Natural killer cell (primary cell): ENCODE measurements at regions not wholly inside any gene's neighbourhood (a gene's known extent, or its start where the extent isn't known, plus 50 kb on each side); places are given as distances from the start of the nearest gene placed in this dataset.
"Not testable (repeated sequence)": the region's sequence is repeated elsewhere in the genome, so short reads cannot be mapped to it uniquely, and the experiment has no call there.

Source experiments
- ATAC-seq, 3 donors: fragments of 150-1000 bp in 2 of 3; fragments of 200-7000 bp in 1 of 3; cut with Tn5 transposase; 1 replicate in 1 of 3; 2 replicates in 2 of 3; pipeline ENCODE4 v1.10.0; 2021; ENCODE audit warnings: mild to moderate bottlenecking in 2 of 3, moderate library complexity in 2 of 3
- DNase-seq, 2 donors: peaks; one replicate each; pipeline versions ENCODE4 v3.0.0 to v3.0.0-alpha.2; 2013 to 2021; ENCODE audit warnings: mixed read lengths in 1 of 2
- H3K27ac ChIP-seq: one replicate; pipeline ENCODE4 v1.5.1; 2013; ENCODE audit warnings: mild to moderate bottlenecking, low read length
- H3K27me3 ChIP-seq: one replicate; pipeline ENCODE4 v1.6.1; 2013; ENCODE audit warnings: low read length; ENCODE audit not compliant: control insufficient read depth, insufficient read depth
- H3K36me3 ChIP-seq: one replicate; pipeline ENCODE4 v1.6.1; 2013; ENCODE audit warnings: low read length; ENCODE audit not compliant: control insufficient read depth, insufficient read depth
- H3K4me1 ChIP-seq: one replicate; pipeline ENCODE4 v1.6.1; 2013; ENCODE audit warnings: low read length; ENCODE audit not compliant: control insufficient read depth, insufficient read depth
- H3K4me3 ChIP-seq: one replicate; pipeline ENCODE4 v1.5.1; 2013; ENCODE audit warnings: low read length
- H3K9me3 ChIP-seq: one replicate; pipeline ENCODE4 v1.6.1; 2013; ENCODE audit warnings: low read length; ENCODE audit not compliant: control insufficient read depth, insufficient read depth
- H3K27ac Mint-ChIP-seq, 2 donors: one replicate each; pipeline ENCODE4 v1.8.0; 2022; ENCODE audit warnings: mild to moderate bottlenecking in 2 of 2, mixed read lengths in 2 of 2, moderate library complexity in 1 of 2
- H3K27me3 Mint-ChIP-seq, 2 donors: one replicate each; pipeline ENCODE4 v1.8.0; 2022; ENCODE audit warnings: low read depth in 2 of 2, mixed read lengths in 2 of 2
- H3K36me3 Mint-ChIP-seq: one replicate; pipeline ENCODE4 v1.8.0; 2022; ENCODE audit warnings: mixed read lengths
- H3K4me1 Mint-ChIP-seq, 2 donors: one replicate each; pipeline ENCODE4 v1.8.0; 2022; ENCODE audit warnings: mixed read lengths in 2 of 2
- H3K4me3 Mint-ChIP-seq: one replicate; pipeline ENCODE4 v1.8.0; 2022; ENCODE audit warnings: mild to moderate bottlenecking, moderate library complexity, mixed read lengths
- H3K9me3 Mint-ChIP-seq, 2 donors: one replicate each; pipeline ENCODE4 v1.8.0; 2022; ENCODE audit warnings: mixed read lengths in 2 of 2
- CTCF ChIP-seq: fragments of 200-600 bp; IDR thresholded peaks from one replicate; pipeline ENCODE4 v1.8.0; 2022; ENCODE audit warnings: antibody characterized with exemption
- WGBS: methylation state at CpG from one replicate; pipeline ENCODE4 v1.1.7; 2013; ENCODE audit warnings: missing lambda C conversion rate; ENCODE audit not compliant: insufficient coverage; 5-methylcytosine and 5-hydroxymethylcytosine counted together
- intact Hi-C: fragments of 100-400 bp; cut with micrococcal nuclease; formaldehyde crosslinking; loops from one replicate; pipeline ENCODE4 v1.14.2; 2022

GRCh38 chr3:176106380-176106779 is 1090.9 kb downstream of the TBL1XR1 start:
- Histone ChIP-seq H3K36me3 (no peaks in the 10 kb centered on the region), H3K9me3 (no peaks in the 10 kb centered on the region), H3K4me1 (no peaks in the 10 kb centered on the region), H3K27me3 (no peaks in the 10 kb centered on the region), H3K27ac (no peak overlapping the region), H3K4me3 (no peak overlapping the region)
- intact Hi-C loops, result no loop called here
- H3K27ac Mint-ChIP-seq, result no peak overlapping the region
- no peak for DNase-seq
- ATAC-seq, result no peak
- H3K36me3 Mint-ChIP-seq, result peaks cover 6% of the 10 kb centered on the region
- H3K27me3 Mint-ChIP-seq, result no peaks in the 10 kb centered on the region
- no peak for TF ChIP-seq CTCF
- WGBS, result 83% methylated on average over 2 of the region's 2 CpGs
- no peaks in the 10 kb centered on the region for H3K4me1 Mint-ChIP-seq
- no peak overlapping the region for H3K4me3 Mint-ChIP-seq
- peaks cover 18 to 22% of the 10 kb centered on the region in 2 donors for H3K9me3 Mint-ChIP-seq

- Mint-ChIP-seq H3K4me3 (no peak overlapping the region), H3K27ac (no peak overlapping the region), H3K27me3 (no peaks in the 10 kb centered on the region), H3K36me3 (peaks cover 4% of the 10 kb centered on the region), H3K4me1 (no peaks in the 10 kb centered on the region), H3K9me3 (peaks cover 19 to 33% of the 10 kb centered on the region in 2 donors)
- Histone ChIP-seq H3K4me1 (no peaks in the 10 kb centered on the region), H3K9me3 (no peaks in the 10 kb centered on the region), H3K27ac (no peak overlapping the region), H3K36me3 (no peaks in the 10 kb centered on the region), H3K4me3 (no peak overlapping the region), H3K27me3 (no peaks in the 10 kb centered on the region)
- no peak for ATAC-seq
- DNase-seq, result no peak
- TF ChIP-seq CTCF, result no peak
- intact Hi-C loops, result no loop called here
Observed at GRCh38 chr3:176097027-176097426, 1100.3 kb downstream of the TBL1XR1 start.

GRCh38 chr3:176093892-176094291 is 1103.4 kb downstream of the TBL1XR1 start:
- H3K27ac Mint-ChIP-seq, H3K27me3 Mint-ChIP-seq, H3K4me3 Mint-ChIP-seq, H3K36me3 ChIP-seq, ATAC-seq, intact Hi-C loops, H3K9me3 ChIP-seq, H3K4me3 ChIP-seq, H3K27me3 ChIP-seq, H3K27ac ChIP-seq, H3K4me1 Mint-ChIP-seq, H3K4me1 ChIP-seq, DNase-seq, H3K36me3 Mint-ChIP-seq: not testable (repeated sequence)
- WGBS, result 44% methylated on average over 1 of the region's 1 CpG
- peaks cover 14 to 31% of the 10 kb centered on the region in 2 donors for H3K9me3 Mint-ChIP-seq

GRCh38 chr3:176090727-176091126 is 1106.6 kb downstream of the TBL1XR1 start:
- no peaks in the 10 kb centered on the region for H3K4me1 Mint-ChIP-seq

More at GRCh38 chr3:176090727-176091126, 1106.6 kb downstream of the TBL1XR1 start:
- 86% methylated on average over 3 of the region's 3 CpGs for WGBS
- Mint-ChIP-seq H3K9me3 (peaks cover 2 to 30% of the 10 kb centered on the region in 2 donors), H3K36me3 (no peaks in the 10 kb centered on the region), H3K27ac (no peak overlapping the region), H3K27me3 (no peaks in the 10 kb centered on the region), H3K4me3 (no peak overlapping the region)
- no peak overlapping the region for H3K4me3 ChIP-seq
- H3K27ac ChIP-seq, result no peak overlapping the region
- H3K4me1 ChIP-seq, result no peaks in the 10 kb centered on the region
- DNase-seq, result no peak
- H3K36me3 ChIP-seq, result no peaks in the 10 kb centered on the region
- TF ChIP-seq CTCF, result no peak
- H3K9me3 ChIP-seq, result no peaks in the 10 kb centered on the region
- no peak for ATAC-seq
- intact Hi-C loops, result no loop called here
- H3K27me3 ChIP-seq, result no peaks in the 10 kb centered on the region
